IMR-90 (cell line): ENCODE measurements at regions not wholly inside any gene's neighbourhood (a gene's known extent, or its start where the extent isn't known, plus 50 kb on each side); places are given as distances from the start of the nearest gene placed in this dataset.

ENCODE experiments used
- ATAC-seq: fragments of 200-7000 bp; cut with Tn5 transposase; 2 replicates; pipeline ENCODE4 v1.9.1; 2020; ENCODE audit warnings: low read depth, mild to moderate bottlenecking, moderate library complexity
- BruUV-seq: library from RNA; stranded (reverse); fragments of 400-500 nt; replicated peaks from 2 replicates; lab custom pipeline; 2021; lab: Mats Ljungman, UMichigan
- CTCF ChIA-PET: fragments of 300-600 bp; formaldehyde crosslinking; extraction: SDS; loops from one replicate; lab custom pipeline; 2021; ENCODE audit warnings: antibody characterized with exemption; lab: Yijun Ruan, JAX
- POLR2A ChIA-PET: fragments of 300-600 bp; sonication (Branson Sonifier 250); formaldehyde crosslinking; loops from one replicate; lab custom pipeline; 2022; ENCODE audit warnings: antibody characterized with exemption; ENCODE audit not compliant: unreplicated experiment; lab: Charles Lee
- DNase-seq: peaks from one replicate; pipeline ENCODE4 v3.0.0; 2013
- H2AFZ ChIP-seq: replicated peaks from 2 replicates; pipeline ENCODE3; 2013; ENCODE audit warnings: low read length, mild to moderate bottlenecking; ENCODE audit not compliant: poor library complexity
- H2AK5ac ChIP-seq: 2 replicates; pipeline ENCODE4 v1.6.1; 2013; ENCODE audit warnings: low read depth, low read length, inconsistent platforms
- H2AK9ac ChIP-seq: replicated peaks from 2 replicates; pipeline ENCODE3; 2013; ENCODE audit warnings: mild to moderate bottlenecking, low read depth, low read length, moderate library complexity; ENCODE audit not compliant: poor library complexity
- H2BK120ac ChIP-seq: 2 replicates; pipeline ENCODE4 v1.6.1; 2013; ENCODE audit warnings: low read depth, low read length, inconsistent platforms
- H2BK15ac ChIP-seq: 3 replicates; pipeline ENCODE4 v1.6.1; 2013; ENCODE audit warnings: low read depth, low read length, inconsistent platforms
- H2BK20ac ChIP-seq: 2 replicates; pipeline ENCODE4 v1.6.1; 2013; ENCODE audit warnings: low read depth, mild to moderate bottlenecking, inconsistent platforms, low read length, moderate library complexity
- H2BK5ac ChIP-seq: 2 replicates; pipeline ENCODE4 v1.6.1; 2013; ENCODE audit warnings: mild to moderate bottlenecking, low read depth, low read length, inconsistent platforms; ENCODE audit not compliant: poor library complexity, severe bottlenecking
- H3K14ac ChIP-seq: replicated peaks from 2 replicates; pipeline ENCODE4 v1.6.1; 2013; ENCODE audit warnings: low read depth, low read length, inconsistent platforms
- H3K18ac ChIP-seq: 2 replicates; pipeline ENCODE4 v1.6.1; 2013; ENCODE audit warnings: low read depth, low read length, control low read depth
- H3K23ac ChIP-seq: 2 replicates; pipeline ENCODE4 v1.6.1; 2013; ENCODE audit warnings: low read depth, low read length, inconsistent platforms
- H3K27ac ChIP-seq: 2 replicates; pipeline ENCODE4 v1.5.1; 2013; ENCODE audit warnings: mild to moderate bottlenecking, control low read depth, low read length; ENCODE audit not compliant: insufficient read depth
- H3K27me3 ChIP-seq: 2 replicates; pipeline ENCODE4 v1.6.1; 2013; ENCODE audit warnings: low read length; ENCODE audit not compliant: control insufficient read depth, insufficient read depth
- H3K36me3 ChIP-seq: 2 replicates; pipeline ENCODE4 v1.6.1; 2013; ENCODE audit warnings: low read length, mixed read lengths; ENCODE audit not compliant: control insufficient read depth, insufficient read depth
- H3K4ac ChIP-seq: 2 replicates; pipeline ENCODE4 v1.6.1; 2013; ENCODE audit warnings: low read depth, low read length, inconsistent platforms
- H3K4me1 ChIP-seq: 2 replicates; pipeline ENCODE4 v1.6.1; 2013; ENCODE audit warnings: low read length, mixed read lengths; ENCODE audit not compliant: control insufficient read depth, insufficient read depth
- H3K4me2 ChIP-seq: 2 replicates; pipeline ENCODE4 v1.6.1; 2013; ENCODE audit warnings: low read depth, mild to moderate bottlenecking, control low read depth, low read length, moderate library complexity
- H3K4me3 ChIP-seq: 2 replicates; pipeline ENCODE4 v1.5.1; 2013; ENCODE audit warnings: low read depth, mild to moderate bottlenecking, control low read depth, low read length, moderate library complexity; ENCODE audit not compliant: insufficient read depth
- H3K56ac ChIP-seq: 2 replicates; pipeline ENCODE4 v1.6.1; 2013; ENCODE audit warnings: low read length, inconsistent platforms; ENCODE audit not compliant: insufficient read depth; ENCODE audit errors: extremely low read depth
- H3K79me1 ChIP-seq, 2 experiments: 2 replicates each; pipeline ENCODE4 v1.6.1; 2013; ENCODE audit warnings: low read length in 2 of 2, inconsistent platforms in 1 of 2, low read depth in 1 of 2
- H3K9ac ChIP-seq: 2 replicates; pipeline ENCODE4 v1.6.1; 2013; ENCODE audit warnings: low read depth, low read length, control low read depth
- H3K9me1 ChIP-seq: 2 replicates; pipeline ENCODE4 v1.6.1; 2013; ENCODE audit warnings: low read length, inconsistent platforms; ENCODE audit not compliant: insufficient read depth
- H3K9me3 ChIP-seq: 2 replicates; pipeline ENCODE4 v1.6.1; 2013; ENCODE audit warnings: low read length; ENCODE audit not compliant: control insufficient read depth, insufficient read depth
- H4K20me1 ChIP-seq: 2 replicates; pipeline ENCODE4 v1.6.1; 2013; ENCODE audit warnings: low read length, inconsistent platforms; ENCODE audit not compliant: insufficient read depth
- H4K5ac ChIP-seq: 2 replicates; pipeline ENCODE4 v1.6.1; 2013; ENCODE audit warnings: mild to moderate bottlenecking, low read depth, low read length, control low read depth
- H4K8ac ChIP-seq, 2 experiments: 2 replicates each; pipeline ENCODE4 v1.6.1; 2013; ENCODE audit warnings: low read depth in 2 of 2, low read length in 2 of 2, control low read depth in 1 of 2, inconsistent platforms in 1 of 2
- H4K91ac ChIP-seq: 2 replicates; pipeline ENCODE4 v1.6.1; 2013; ENCODE audit warnings: low read depth, low read length, inconsistent platforms; ENCODE audit not compliant: insufficient read depth
- BHLHE40 ChIP-seq: fragments of 150-350 bp; IDR thresholded peaks from 2 replicates; pipeline ENCODE4 v1.6.1; 2016; ENCODE audit warnings: mild to moderate bottlenecking, low read depth, low read length
- CEBPB ChIP-seq: IDR thresholded peaks from 2 replicates; pipeline ENCODE4 v1.6.1; 2012; ENCODE audit warnings: low read depth, low read length, improper control_type of control experiment
- FOS ChIP-seq: fragments of 150-350 bp; IDR thresholded peaks from 2 replicates; pipeline ENCODE4 v1.6.1; 2016; ENCODE audit warnings: low read depth, low read length
- MAZ ChIP-seq: IDR thresholded peaks from 2 replicates; pipeline ENCODE4 v1.6.1; 2012; ENCODE audit warnings: low read depth, mild to moderate bottlenecking, low read length, improper control_type of control experiment, moderate library complexity, borderline replicate concordance
- POLR2A ChIP-seq: IDR thresholded peaks from 2 replicates; pipeline ENCODE4 v1.6.1; 2012; ENCODE audit warnings: mild to moderate bottlenecking, low read depth, low read length
- RAD21 ChIP-seq: IDR thresholded peaks from 2 replicates; pipeline ENCODE4 v1.6.1; 2012; ENCODE audit warnings: low read length, improper control_type of control experiment
- RCOR1 ChIP-seq: IDR thresholded peaks from 2 replicates; pipeline ENCODE4 v1.6.1; 2012; ENCODE audit warnings: mild to moderate bottlenecking, low read length, improper control_type of control experiment; ENCODE audit not compliant: insufficient replicate concordance
- RFX5 ChIP-seq: IDR thresholded peaks from 2 replicates; pipeline ENCODE4 v1.8.0; 2012; ENCODE audit warnings: low read depth, mild to moderate bottlenecking, low read length, moderate library complexity
- WGBS, 2 experiments: methylation state at CpG; one replicate each; pipeline versions ENCODE4 v1.1.5 to v1.1.7; 2013; ENCODE audit warnings: missing lambda C conversion rate in 2 of 2; ENCODE audit not compliant: insufficient read length in 1 of 2; ENCODE audit errors: extremely low coverage in 2 of 2; 5-methylcytosine and 5-hydroxymethylcytosine counted together
- dilution Hi-C: fragments of 300-500 bp; cut with HindIII; formaldehyde crosslinking; loops from one replicate; pipeline ENCODE4 v1.14.3; 2018; ENCODE audit warnings: low sequenced_read_pairs; ENCODE audit not compliant: unreplicated experiment
- in situ Hi-C: fragments of 300-500 bp; cut with MboI; formaldehyde crosslinking; loops from 3 replicates; pipeline ENCODE4 v1.14.3; 2019; ENCODE audit warnings: low sequenced_read_pairs, inconsistent platforms, mixed read lengths
- intact Hi-C: fragments of 100-400 bp; cut with micrococcal nuclease; formaldehyde crosslinking; loops from 2 replicates; pipeline ENCODE4 v1.10.0; 2022
- TF ChIP-seq, protein P1 (sequence below): fragments of 150-350 bp; IDR thresholded peaks from 2 replicates; pipeline ENCODE4 v1.6.1; 2017; ENCODE audit warnings: mild to moderate bottlenecking, antibody characterized with exemption, low read length, low read depth

DNA sequence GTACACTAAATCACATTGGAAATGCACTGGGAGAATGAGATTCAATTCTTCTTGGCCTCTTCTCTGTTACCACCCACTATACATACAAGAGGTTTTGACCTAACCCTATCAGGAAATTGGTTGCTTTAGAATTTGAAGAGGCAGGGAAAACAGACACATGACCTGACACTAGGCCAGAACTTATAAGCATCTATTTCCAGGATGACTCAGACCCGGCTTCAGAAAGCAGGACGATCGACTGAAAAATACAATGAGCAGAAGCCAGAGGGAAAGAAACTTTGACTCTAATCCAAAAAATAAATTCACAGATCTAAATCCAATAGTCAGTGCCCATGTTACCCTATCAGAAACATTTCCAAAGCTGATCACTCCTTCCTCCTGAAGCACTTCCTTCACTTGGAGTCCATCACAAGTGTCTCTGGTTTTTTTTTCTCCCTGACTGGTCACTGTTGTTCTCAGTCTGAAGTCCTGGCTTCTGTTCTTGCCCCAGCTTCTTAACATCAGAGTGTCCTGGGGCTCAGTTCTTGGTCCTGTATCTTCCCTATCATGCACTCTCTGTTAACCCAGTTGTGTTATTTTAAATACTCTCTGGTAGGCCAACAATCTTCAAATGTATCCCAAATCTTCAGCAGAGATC is 133.6 kb downstream of the P2RY1 start:
- Histone ChIP-seq H3K27ac (no peak overlapping the region), H3K4me2 (no peak overlapping the region), H2BK15ac (no peak overlapping the region), H3K18ac (no peak overlapping the region), H2BK20ac (no peak overlapping the region), H3K4ac (no peak overlapping the region), H3K4me3 (no peak overlapping the region), H4K5ac (no peak overlapping the region), H3K9me3 (no peaks in the 10 kb centered on the region), H2AK5ac (no peak overlapping the region), H3K9me1 (no peaks in the 10 kb centered on the region), H3K27me3 (no peaks in the 10 kb centered on the region), H4K8ac (no peak overlapping the region), H3K36me3 (no peaks in the 10 kb centered on the region), H4K91ac (no peak overlapping the region), H3K14ac (no peak overlapping the region), H3K9ac (no peak overlapping the region), H4K20me1 (no peaks in the 10 kb centered on the region), H2AFZ (no peak overlapping the region), H3K56ac (no peak overlapping the region), H3K79me1 (no peaks in the 10 kb centered on the region), H3K4me1 (no peaks in the 10 kb centered on the region), H3K23ac (no peak overlapping the region), H2BK5ac (no peak overlapping the region), H2BK120ac (no peak overlapping the region), H2AK9ac (no peak overlapping the region)
- ChIA-PET CTCF (no interaction called here), POLR2A (no interaction called here)
- ATAC-seq (no peak), DNase-seq (no peak)
- no peak for TF ChIP-seq POLR2A
- no peak for TF ChIP-seq RAD21
- TF ChIP-seq RCOR1 = no peak
- TF ChIP-seq BHLHE40 = no peak
- no peak for TF ChIP-seq CEBPB
- no peak for TF ChIP-seq MAZ
- TF ChIP-seq, protein P1, sequence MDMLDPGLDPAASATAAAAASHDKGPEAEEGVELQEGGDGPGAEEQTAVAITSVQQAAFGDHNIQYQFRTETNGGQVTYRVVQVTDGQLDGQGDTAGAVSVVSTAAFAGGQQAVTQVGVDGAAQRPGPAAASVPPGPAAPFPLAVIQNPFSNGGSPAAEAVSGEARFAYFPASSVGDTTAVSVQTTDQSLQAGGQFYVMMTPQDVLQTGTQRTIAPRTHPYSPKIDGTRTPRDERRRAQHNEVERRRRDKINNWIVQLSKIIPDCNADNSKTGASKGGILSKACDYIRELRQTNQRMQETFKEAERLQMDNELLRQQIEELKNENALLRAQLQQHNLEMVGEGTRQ = no peak
- TF ChIP-seq FOS = no peak
- no peak for TF ChIP-seq RFX5
- WGBS, 2 experiments = 50% methylated on average over 1 of the region's 3 CpGs; no CpG with 5 or more reads in 1 of the 2 experiments
- no TSS peak for BruUV-seq
- dilution Hi-C loops = no loop called here
- intact Hi-C loops = loop anchor here (10.0 kb wide), 1 partner anchor 494 kb away; no protein-coding TSS in a partner anchor
- in situ Hi-C loops = no loop called here
